Effector CD8-positive, alpha-beta T cell (primary cell): ENCODE measurements at regions not wholly inside any gene's neighbourhood (a gene's known extent, or its start where the extent isn't known, plus 50 kb on each side); places are given as distances from the start of the nearest gene placed in this dataset.

ENCODE experiments used
- DNase-seq: peaks from one replicate; lab custom pipeline; 2025; lab: John Stamatoyannopoulos, UW

DNA sequence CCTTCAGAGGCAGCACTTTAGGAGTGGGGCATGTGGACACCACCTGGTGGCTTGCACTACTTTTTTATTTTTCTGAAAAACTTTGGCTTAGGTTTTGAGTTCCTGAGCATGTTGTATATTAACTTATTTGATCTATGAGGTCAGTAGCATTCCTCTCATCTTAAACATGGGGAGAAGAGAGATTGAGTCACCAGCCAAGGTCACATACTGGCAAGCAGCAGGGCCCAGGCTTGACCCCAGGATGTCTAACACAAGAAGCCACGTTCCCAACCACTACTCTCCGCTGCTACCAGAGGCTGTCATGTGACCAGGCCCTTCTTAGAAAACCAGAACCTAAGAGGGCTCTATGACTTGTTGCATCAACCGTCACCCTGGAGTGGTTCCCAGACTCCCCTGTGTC is 210.3 kb upstream of the GPR26 start:
- no peak for DNase-seq

DNA sequence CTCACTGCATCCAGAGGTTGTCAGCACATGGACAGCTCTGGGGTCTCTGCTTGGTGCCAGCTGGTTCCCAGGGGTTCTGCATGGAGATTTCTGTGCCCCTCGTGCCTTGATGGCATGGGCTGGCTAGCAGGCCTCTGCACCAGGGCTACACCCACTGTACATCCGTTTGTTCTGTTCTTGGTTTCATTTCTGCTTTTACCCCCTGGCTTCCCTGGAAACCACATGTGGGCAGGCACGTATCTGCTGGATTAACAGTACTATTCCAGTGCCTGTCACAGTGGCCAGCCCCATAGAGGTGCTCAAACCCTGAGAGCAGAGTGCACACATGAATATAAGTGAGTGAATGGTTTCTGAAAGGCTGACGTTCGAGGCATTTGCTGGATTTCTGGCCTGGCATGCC is 207.2 kb upstream of the GPR26 start:
- DNase-seq = no peak

DNA sequence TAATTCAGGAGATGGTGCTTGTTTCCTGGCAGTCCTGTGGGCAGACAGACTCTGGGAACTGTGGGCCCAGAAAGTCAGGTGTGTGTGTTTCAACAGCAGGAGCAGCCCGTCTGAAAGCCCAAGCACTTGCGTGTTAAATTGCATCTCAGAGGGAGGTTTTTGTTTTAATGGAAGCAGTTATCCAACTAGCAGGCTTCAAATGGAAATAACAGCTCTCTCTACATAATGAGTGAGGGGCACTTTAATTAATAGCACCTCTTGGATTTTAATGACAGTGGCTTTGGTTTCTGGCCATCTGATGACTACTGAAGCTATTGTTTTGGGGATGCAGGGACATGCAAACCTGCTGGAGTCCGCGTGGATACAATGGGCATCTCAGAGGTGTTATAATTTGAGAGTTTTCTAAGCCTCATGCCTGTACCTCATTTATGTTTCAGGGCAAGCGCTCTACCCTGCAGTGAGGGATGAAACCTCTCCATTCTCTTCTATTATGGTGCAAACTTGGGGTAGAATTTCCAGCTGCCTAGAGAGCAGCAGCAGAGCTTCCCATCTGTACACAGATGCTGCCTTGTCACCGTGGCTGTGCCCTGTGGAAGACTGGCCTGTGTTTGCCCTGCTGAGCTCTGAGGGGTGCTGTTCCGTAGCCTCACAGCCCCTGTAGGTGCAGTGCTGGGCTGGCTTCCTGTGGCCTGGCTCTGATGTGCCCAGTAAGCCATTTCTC is 206.6 kb upstream of the GPR26 start:
- DNase-seq = no peak

DNA sequence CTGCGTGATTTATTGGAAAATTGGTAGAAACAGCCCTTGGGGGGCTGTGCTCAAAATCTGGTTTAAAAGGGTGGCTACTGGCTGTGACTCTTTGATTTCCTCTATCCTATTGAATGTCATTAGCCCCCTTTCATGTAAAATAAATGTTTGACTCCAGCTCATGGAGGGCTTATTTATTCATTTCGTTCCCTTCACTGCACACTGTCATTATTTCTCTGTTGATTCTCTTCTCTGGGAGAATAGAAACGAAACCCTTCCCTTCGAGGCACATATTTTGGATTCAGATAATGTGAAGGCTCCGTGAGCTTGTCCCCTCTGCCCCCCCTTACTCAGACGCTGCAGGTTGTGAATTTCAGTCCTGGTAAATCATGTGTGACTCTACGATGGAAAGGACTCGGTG is 203.9 kb upstream of the GPR26 start:
- no peak for DNase-seq

DNA sequence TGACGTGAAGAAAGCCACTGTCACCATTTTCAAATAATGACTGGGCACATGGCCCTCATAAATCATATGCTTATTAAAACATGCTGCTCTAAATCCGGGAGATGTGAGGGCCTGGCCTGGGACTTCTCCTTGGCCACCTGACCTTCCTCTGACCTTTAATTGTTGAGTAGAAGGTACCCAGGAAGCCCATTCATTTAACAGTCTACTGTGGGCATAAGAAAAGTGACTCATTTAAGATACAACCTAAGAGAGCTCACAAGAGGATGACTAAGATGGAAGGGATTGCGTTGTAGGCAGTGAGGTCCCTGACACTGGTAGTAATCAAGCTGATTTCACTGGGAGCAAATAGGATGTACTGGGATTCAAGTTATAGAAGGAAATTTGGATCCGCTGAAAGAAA is 203.4 kb upstream of the GPR26 start:
- no peak for DNase-seq

DNA sequence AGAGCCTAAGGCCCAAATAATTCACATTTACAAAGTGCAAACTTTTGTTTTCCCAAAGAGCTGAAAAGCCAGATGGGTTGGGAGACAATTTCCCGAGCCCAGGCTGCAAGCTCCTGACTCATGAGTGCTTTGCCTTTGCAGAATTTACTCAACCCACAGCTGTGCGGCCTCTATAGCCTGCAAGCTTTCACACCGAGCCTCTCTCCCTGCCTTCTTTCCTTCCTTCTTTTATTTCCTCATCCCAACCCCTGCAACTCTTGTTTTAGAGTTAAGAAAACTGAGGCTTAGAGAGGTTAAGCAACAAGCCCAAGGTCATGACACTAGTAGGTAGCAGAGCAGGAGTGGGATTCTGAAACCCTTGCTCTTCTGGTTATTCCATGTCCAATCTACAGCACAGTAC is 203.0 kb upstream of the GPR26 start:
- no peak for DNase-seq

DNA sequence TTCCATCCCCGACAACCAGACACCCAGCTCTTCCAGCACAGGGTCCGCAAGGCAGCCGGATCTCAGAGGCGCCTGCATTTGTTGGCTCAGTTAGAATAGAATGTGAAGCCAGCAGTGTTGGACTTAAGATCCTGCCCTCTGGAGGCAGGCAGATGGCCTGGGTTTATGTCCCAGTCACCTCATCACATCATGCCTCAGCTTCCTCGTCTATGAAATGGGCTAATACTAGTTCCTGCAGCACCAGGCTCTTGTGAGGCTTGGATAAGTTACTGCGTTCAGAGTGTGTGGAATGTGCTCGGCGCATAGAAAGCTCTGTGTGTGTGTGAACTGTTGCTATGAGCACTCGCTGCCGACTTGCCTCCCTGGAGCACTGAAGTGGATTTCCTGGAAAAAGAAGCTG is 202.5 kb upstream of the GPR26 start:
- no peak for DNase-seq

DNA sequence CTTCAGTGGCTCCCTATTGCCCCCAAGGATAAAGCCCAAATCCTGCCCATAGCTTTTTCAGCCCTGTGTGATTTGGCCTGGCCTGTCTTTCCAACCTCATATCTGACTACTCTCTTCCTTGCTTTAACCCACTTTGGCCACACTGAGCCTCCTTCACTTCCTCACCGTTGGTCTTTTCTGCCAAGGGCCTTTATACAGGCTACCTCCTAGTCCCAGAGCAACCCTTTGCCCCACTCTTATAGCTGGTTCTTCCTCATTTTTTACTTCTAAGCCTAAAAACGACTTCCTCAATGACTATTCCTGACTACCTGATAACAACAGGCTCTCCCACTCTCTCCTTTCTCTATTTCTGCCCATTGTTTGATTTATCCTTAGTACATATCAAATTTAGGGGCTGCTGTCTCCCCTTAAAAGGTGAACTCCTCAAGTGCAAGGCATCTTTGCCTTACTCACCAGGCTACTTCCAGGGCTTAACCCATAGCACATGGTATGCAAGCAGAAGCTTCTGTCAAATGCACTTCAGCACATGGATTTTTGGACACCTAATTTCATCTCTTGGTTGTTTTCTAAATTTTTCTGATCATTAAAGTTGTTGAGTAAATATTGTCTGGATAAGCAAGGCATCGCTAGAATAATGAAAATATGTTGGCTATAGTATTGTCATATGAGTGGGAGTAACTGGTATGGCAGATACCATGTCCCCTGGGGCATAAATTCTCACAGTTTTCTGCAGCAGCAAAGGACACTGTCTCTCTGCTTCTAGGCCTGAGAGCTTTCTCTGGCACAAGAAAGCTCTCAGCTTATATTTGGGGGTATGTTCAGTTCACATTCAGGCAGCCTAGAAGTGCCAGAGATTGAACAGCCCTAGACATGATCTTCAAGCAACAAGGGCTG is 201.5 kb upstream of the GPR26 start:
- DNase-seq = no peak

DNA sequence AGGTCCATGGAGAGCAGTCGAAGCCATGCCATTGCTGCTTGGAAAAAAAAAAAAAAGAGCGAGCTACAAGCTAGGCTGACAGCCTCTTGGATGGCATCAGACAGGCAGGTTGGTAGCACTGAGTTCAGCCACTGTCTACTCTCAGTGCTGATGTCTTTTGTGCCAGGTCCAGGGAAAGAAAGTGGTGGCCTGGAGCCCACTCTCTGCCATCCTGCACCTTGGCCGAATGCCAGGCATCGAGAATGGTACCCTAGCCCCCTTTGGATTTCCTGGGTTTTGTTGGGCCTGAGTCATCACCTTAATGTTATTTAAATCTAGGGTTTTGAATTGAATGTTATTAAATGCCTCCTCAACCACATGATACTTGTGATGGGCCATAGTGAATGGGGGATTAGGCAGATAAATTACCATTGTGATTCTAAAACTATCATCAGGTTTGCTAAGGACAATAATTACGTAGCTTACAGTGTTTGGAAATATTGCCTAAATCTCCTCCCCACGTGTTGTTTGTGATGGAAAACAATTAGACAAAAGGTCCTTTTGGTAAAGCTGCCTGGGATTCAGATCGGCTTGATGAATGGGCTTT is 195.7 kb upstream of the GPR26 start:
- DNase-seq = no peak

DNA sequence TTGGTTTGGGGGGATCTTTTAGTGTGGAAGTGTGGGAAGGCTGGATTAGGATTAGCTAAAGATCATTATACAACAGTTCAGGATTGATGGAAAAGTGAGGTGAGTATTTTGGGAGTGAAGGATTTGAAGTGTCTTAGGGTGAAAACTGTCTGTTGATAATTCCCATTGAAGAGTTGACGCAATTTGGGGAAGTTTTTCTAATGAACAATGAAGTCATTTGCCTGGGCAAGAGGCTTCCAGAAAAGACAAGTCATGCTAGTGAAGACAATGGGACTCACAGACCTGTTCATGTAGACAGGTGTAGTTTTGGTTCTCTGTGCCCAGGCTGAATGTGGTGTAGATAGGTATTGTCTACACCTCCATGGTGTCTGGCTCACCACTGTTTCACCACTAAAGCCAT is 194.3 kb upstream of the GPR26 start:
- no peak for DNase-seq

DNA sequence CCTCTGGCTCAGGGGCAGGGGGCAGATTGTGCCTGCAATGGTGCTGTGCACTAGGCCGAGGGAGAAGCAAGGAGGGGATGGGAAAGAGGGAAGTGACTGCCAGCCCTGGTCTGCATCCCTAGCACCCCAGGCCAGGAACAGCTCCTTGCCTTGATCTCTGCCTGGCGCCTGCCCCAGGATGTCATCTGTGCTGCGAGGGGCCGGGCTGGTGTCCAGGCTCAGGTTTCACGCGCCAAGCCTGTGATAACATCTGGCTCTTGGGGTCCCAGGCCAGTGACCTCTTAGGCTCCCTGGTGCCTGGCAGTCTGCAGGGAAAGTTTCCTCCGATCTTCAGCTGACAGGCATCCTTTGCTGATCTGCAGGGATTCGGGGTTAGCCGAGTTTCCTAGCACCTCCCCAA is 193.5 kb upstream of the GPR26 start:
- DNase-seq = no peak

DNA sequence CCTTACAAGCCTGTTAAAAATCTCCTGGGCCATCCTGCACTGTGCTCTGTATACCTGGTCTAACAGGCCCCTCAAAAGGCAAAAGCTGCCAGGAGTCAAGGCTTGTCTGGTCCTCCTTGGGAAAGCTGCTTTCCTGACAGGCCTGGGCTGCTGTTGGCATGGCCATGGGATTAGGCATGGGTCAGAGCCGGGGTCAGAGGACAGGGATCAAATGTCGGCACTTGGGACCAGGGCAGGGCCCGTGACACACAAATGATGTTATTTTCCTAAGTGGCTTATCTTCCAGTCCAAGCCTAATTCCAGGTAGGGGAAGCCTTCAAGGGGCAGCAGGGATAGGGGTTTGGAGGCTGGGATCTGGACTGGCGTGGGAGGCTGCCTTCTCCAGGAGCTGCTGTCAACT is 191.5 kb upstream of the GPR26 start:
- no peak for DNase-seq

DNA sequence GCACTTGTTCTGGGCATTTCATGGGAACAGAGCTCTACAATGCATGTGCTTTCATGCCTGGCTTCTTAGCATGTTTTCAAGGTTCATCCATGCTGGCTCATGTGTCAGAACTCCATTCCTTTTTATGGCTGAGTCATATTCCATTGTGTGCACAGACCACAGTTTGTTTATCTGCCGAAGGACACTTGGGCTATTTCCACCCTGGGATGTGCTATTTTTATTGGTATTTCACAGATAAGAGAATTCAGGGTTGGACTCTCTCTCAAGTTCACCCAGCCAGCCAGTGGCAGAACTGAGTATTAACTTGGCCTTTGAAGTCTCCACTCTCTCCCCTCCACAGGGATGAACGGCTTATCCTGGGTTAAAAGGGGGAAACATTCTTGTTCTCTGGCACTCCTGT is 190.7 kb upstream of the GPR26 start:
- DNase-seq = no peak

DNA sequence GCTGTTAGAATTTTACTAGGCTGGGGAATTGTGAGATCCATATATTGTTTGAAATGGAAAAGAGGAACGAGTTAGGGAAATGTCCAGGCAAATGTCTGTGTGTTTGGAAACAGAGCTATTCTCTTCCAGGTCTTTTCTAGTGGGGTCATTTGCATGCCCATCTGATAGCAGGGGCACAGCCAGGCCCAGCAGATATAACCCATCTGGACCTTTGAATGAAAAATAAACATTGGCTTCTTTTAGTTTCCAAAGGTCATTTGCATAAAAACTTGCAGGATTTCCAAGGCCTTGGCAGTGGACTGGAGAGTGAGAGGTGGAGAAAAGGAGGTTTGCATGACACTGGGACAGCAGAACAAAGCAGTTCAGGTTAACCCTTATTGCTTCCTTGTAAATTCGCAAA is 188.0 kb upstream of the GPR26 start:
- DNase-seq = no peak

DNA sequence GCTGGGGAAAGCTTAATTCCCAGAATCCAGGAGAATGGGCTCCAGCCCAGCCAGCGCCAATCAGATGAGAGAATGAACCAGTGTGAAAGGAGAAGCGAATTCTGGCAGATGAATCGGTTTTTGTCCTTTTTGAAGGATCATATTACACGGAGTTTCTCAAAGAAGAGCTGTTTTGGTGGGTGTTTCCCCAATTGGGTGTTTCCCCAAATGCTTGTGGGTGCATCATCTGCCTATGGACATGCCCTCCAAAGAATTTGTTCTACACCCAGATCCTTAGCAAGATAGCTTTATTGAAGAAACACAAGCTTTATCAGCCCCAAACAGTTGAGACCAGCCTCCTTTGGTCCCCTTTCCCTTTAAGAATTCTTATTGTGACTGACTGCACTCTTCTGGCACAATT is 186.5 kb upstream of the GPR26 start:
- no peak for DNase-seq

DNA sequence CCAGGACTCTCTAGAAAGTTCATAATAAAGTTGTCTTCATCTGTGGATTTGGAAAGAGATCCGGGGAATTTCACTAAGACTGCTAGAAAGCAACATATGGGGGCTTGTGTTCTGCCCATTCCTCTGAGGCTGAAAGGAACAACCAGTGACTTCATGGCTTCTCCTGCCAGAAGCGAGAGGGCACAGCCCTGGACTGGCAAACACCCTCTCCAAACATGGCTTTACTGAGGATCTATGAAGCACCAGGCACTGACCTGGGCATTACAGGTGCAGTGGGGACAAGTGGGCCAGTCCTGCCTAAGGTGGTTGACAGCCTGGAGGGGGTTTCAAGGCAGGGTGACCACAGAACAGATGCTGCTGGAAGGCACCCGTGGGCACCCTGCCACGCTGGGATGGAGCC is 185.8 kb upstream of the GPR26 start:
- DNase-seq = no peak

DNA sequence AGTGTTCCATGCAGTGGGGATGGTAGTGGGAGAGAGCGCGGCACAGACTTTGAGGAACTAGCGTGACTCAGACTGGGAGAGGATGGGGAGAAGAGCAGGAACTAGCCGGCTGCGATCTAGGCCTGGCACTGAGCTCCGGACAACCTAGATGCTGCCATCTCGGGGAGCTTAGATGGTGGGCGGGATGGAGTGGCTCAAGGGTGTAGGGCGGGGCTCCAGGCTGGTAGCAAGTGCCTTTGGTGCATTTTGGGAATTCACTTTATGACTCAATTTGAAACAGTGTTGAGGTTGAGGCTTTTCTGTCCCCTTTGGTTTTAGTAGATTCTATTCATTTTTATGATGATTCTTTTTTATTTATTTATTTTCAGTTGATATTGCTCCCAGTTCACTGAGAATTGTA is 185.3 kb upstream of the GPR26 start:
- DNase-seq = no peak

DNA sequence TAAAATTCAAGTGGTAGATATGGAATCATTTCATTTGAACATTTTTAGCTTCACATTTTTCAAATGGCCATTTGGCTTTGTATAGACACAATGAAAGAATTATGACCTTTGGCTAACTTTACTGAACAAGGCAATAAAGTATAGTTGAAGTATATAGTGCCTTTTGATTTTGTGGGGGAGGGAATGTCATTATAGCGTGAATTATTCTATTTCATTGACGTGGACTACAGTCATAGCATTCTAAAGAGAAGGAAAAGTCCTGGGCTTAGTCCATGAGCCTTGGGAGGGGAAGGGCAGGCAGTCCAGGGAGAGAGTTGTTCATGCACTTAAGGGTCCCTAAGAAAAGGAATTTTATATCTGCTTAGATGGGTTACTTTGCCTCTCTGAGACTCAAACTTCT is 181.4 kb upstream of the GPR26 start:
- no peak for DNase-seq

DNA sequence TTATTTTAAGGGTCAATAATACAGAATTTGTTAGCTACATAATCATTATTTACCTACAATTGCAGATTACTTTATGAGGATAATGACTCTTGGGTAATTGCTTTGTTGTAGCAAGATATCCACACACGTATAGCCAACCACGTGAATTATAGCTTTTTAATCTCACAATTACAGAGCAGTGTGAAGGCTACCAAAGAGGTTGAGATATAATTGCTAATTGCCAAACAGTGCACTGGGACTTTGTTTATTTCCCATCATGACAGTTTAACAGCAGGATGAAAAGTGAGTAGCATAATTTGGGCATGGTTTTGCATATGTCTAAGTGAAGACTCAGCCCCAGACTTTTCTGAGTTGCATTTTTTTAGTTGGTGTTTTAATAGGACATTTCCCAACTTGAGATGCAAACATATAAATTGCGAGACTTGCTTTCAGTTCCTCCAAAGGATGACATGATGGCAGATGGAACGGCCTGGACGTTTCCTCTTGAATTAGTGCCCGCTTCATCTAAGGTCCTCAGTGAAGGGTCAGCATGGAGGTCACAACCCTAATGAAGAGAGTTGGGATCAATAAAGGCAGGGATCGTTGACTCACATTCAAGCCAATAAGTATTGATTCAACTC is 180.7 kb upstream of the GPR26 start:
- DNase-seq = no peak

DNA sequence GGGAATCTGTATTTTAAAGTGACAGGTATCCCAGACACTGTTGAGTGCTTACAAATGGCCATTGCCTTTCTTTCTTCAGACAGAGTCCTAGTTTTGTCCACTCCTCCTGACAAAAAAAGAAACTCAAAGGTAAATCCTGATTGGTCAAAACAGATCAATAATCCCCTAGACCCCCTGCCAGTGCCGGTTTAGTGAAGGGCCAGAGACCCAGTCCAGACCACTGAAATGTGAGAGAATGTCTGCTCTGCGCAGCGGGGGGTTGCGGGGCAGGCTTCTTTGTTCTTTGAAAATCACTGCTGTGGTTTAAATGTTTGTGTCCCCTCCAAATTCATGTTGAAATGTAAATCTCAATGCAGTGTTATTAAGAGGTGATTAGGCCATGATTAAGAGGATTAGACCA is 177.7 kb upstream of the GPR26 start:
- DNase-seq = no peak

DNA sequence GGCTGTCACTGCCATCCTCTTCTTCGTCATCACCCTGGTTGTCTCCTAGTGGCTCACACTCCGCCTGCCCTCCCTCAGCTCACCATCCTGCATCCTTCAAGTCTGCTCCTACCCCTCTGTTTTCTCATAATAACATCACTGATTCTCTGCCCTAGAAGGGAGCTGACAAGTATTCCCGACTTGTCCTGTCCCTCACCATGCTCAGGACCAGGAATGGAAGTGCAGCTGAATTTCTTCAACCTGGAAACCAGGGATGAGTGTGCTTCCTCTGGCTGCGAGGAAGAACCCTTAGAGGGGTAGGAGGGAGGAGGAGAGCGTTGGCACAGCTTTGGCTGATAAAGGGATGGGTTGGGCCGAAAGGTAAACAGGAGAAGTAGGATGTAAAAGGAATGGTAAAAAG is 174.8 kb upstream of the GPR26 start:
- no peak for DNase-seq

DNA sequence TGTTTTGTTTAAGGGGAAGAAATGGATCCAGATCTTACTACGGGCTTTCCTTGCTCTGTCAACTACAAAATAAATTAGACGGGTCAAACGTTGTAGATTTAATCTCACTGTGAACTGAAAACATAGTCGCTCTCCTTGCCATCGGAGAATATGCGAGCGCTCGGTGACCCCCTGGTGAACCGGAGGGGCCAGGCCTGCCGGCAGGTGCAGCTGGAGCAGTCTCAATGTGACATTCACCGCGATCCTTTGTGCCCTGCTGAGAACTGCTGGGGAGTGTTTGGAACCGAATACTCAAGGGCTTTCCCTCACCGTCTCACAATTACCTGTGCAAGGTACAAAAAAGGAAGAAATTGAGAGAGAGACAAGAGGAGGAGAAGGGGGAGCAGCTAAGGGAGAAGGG is 174.1 kb upstream of the GPR26 start:
- DNase-seq = no peak

DNA sequence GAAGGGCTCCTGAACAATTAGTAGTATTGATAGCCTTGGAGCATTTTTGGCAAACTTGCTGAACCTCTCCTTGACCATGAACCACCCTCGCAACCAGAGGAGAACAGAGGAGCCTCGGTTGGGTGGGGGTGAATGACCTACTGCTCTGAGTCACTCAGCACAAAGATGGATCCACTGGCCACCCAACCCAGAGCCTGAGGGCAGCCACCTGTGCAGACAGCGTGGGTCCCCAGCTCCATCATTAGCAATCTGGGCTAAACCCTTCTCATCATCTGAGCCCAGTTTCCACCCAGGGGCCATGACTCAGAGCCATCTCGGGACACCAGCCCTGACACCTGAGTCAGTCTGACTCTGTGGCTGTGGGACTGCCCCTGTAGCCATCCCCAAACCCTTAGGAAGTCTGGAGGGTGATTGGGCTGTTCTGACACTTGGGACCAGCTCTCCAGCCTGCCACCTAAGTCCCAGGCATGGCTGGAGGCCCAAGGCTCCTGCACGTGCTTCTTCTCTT is 171.8 kb upstream of the GPR26 start:
- no peak for DNase-seq
